H54 (cell line): ENCODE measurements at regions not wholly inside any gene's neighbourhood (a gene's known extent, or its start where the extent isn't known, plus 50 kb on each side); places are given as distances from the start of the nearest gene placed in this dataset.
"Not testable (repeated sequence)": the region's sequence is repeated elsewhere in the genome, so short reads cannot be mapped to it uniquely, and the experiment has no call there.

ENCODE experiments used
- DNase-seq: peaks from one replicate; pipeline ENCODE4 v3.0.0; 2011; ENCODE audit warnings: low spot score, mixed read lengths; ENCODE audit not compliant: insufficient read length
- FAIRE-seq: peaks from 3 replicates; lab custom pipeline; 2011; peaks lifted over from hg19 to GRCh38; lab: Jason Lieb, UNC
- POLR2A ChIP-seq: IDR thresholded peaks from 2 replicates; pipeline ENCODE4 v1.6.1; 2011; ENCODE audit warnings: low read depth, mild to moderate bottlenecking, low read length

GRCh38 chr4:16411501-16412085, 185.3 kb upstream of the TAPT1 start:
- no peak for TF ChIP-seq POLR2A
- DNase-seq (no peak), FAIRE-seq (no peak)

- not testable (repeated sequence) for DNase-seq, FAIRE-seq
These were observed 166.9 kb upstream of the TAPT1 start for GRCh38 chr4:16393216-16393615.

- FAIRE-seq, result no peak
- no peak for TF ChIP-seq POLR2A
- DNase-seq, result no peak
These were observed 164.9 kb upstream of the TAPT1 start for GRCh38 chr4:16391196-16391595.

GRCh38 chr4:16387448-16387847, 161.2 kb upstream of the TAPT1 start:
- no peak for TF ChIP-seq POLR2A
- FAIRE-seq (no peak), DNase-seq (no peak)

GRCh38 chr4:16386711-16387320, 160.5 kb upstream of the TAPT1 start:
- DNase-seq (no peak), FAIRE-seq (no peak)
- TF ChIP-seq POLR2A, result no peak

- FAIRE-seq (no peak), DNase-seq (no peak)
- TF ChIP-seq POLR2A, result no peak
These were observed 158.3 kb upstream of the TAPT1 start for GRCh38 chr4:16384576-16384975.

- no peak for TF ChIP-seq POLR2A
- FAIRE-seq (no peak), DNase-seq (no peak)
These were observed 156.3 kb upstream of the TAPT1 start for GRCh38 chr4:16382571-16382970.

GRCh38 chr4:16377887-16378286, 151.6 kb upstream of the TAPT1 start:
- FAIRE-seq (no peak), DNase-seq (no peak)
- TF ChIP-seq POLR2A, result no peak

- no peak for TF ChIP-seq POLR2A
- no peak for FAIRE-seq
These were observed 138.8 kb upstream of the TAPT1 start for GRCh38 chr4:16365036-16365569.

GRCh38 chr4:16360694-16361262, 134.5 kb upstream of the TAPT1 start:
- no peak for TF ChIP-seq POLR2A
- FAIRE-seq, result no peak
- no peak for DNase-seq

More at GRCh38 chr4:16365036-16365569, 138.8 kb upstream of the TAPT1 start:
- DNase-seq, result no peak

GRCh38 chr4:16353165-16353564, 126.9 kb upstream of the TAPT1 start:
- DNase-seq (no peak), FAIRE-seq (no peak)
- no peak for TF ChIP-seq POLR2A

GRCh38 chr4:16351161-16351560, 124.9 kb upstream of the TAPT1 start:
- no peak for DNase-seq
- no peak for FAIRE-seq
- no peak for TF ChIP-seq POLR2A

GRCh38 chr4:16344853-16345252, 118.6 kb upstream of the TAPT1 start:
- DNase-seq (no peak), FAIRE-seq (no peak)
- no peak for TF ChIP-seq POLR2A

- no peak for DNase-seq
- FAIRE-seq, result no peak
- no peak for TF ChIP-seq POLR2A
These were observed 111.7 kb upstream of the TAPT1 start for GRCh38 chr4:16337936-16338335.

- FAIRE-seq (no peak), DNase-seq (no peak)
- no peak for TF ChIP-seq POLR2A
These were observed 108.3 kb upstream of the TAPT1 start for GRCh38 chr4:16334601-16335000.
